Vagina (tissue), 2 donors: ENCODE measurements at regions not wholly inside any gene's neighbourhood (a gene's known extent, or its start where the extent isn't known, plus 50 kb on each side); places are given as distances from the start of the nearest gene placed in this dataset.

Experiments
- CTCF ChIP-seq, 3 experiments: fragments of 450-650 bp in 2 of 3; fragments of 200-600 bp in 1 of 3; sonication (generic) in 1 of 3; IDR thresholded peaks; one replicate each; pipeline ENCODE4 v1.5.1; 2017 to 2019; ENCODE audit warnings: antibody characterized with exemption in 3 of 3, mild to moderate bottlenecking in 2 of 3, moderate library complexity in 2 of 3
- POLR2A ChIP-seq, 2 donors: fragments of 450-650 bp; IDR thresholded peaks; one replicate each; pipeline ENCODE4 v1.6.1; 2017; ENCODE audit warnings: antibody characterized with exemption in 2 of 2, mild to moderate bottlenecking in 2 of 2, moderate library complexity in 2 of 2
- POLR2AphosphoS5 ChIP-seq, 2 donors: sonication (generic); formaldehyde crosslinking; IDR thresholded peaks; one replicate each; pipeline ENCODE4 v1.9.0; 2017; ENCODE audit warnings: antibody characterized with exemption in 2 of 2, mild to moderate bottlenecking in 2 of 2, low read depth in 1 of 2; ENCODE audit not compliant: insufficient read depth in 1 of 2

DNA sequence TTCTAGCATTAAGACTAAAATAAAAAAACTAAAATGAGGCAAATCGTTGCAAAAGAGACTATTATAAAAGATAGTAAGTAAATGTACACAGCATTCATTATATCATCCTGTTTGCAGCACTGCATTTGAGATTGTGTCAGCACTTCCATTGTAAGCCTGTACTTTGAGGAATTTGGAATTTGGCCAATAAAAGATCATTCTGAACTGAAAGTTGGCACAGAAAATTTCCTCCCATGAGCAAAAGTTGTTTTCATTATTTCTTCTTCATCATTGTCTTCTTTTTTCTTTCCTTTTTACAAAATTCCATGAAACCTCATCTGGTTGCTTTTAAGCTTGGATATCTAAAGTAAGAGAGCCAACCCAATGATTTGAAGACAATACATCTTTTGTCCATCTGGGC, 199.3 kb upstream of the ADAMTSL1 start:
- TF ChIP-seq POLR2AphosphoS5 (IDR thresholded peaks at IDR 0.05; ENCODE audit: insufficient read depth in 1 of 2, low read depth in 1 of 2) (no peak), CTCF (IDR thresholded peaks at IDR 0.05) (no peak), POLR2A (IDR thresholded peaks at IDR 0.05) (no peak)
